Tibial nerve (tissue), 4 donors: ENCODE measurements at regions not wholly inside any gene's neighbourhood (a gene's known extent, or its start where the extent isn't known, plus 50 kb on each side); places are given as distances from the start of the nearest gene placed in this dataset.

Experiments
- CTCF ChIP-seq, 5 experiments: fragments of 200-600 bp in 3 of 5; fragments of 450-650 bp in 2 of 5; sonication (generic) in 3 of 5; IDR thresholded peaks; one replicate each; pipeline ENCODE4 v1.5.1; 2016 to 2019; ENCODE audit warnings: antibody characterized with exemption in 5 of 5, mild to moderate bottlenecking in 3 of 5, moderate library complexity in 2 of 5
- EP300 ChIP-seq, 2 donors: sonication (generic); formaldehyde crosslinking; IDR thresholded peaks; one replicate each; pipeline ENCODE4 v1.6.1; 2017; ENCODE audit warnings: antibody characterized with exemption in 2 of 2, mild to moderate bottlenecking in 1 of 2

DNA sequence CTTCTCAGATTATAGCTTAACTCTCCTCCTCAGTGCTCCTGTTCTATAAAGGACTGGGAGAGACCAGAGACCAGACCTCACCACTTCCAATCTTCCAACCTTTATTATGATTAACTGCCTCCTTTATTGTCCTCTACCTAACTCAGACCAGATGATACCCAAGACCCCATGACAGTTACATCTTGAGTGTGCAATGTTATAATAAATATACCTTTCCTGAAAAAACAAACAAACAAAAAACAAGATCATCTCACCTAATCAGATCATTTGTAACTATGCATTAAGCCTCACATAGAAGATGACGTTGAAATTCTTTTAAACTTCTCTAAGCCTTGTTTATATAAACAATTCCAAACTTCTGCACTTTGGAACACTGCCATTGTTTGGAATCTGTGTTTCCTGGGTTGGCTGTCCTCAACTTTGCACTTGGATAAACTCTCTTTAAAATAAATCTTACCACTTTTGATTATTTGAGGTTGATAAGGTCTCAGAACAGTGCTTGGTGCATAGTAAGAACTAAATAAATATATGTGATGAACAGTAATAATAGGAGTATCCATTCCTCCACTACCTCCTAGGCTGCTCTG is 342.7 kb downstream of the TDRD15 start:
- TF ChIP-seq CTCF (IDR thresholded peaks at IDR 0.05) (no peak), EP300 (IDR thresholded peaks at IDR 0.05) (no peak)
